GM18951 (cell line): ENCODE measurements at regions not wholly inside any gene's neighbourhood (a gene's known extent, or its start where the extent isn't known, plus 50 kb on each side); places are given as distances from the start of the nearest gene placed in this dataset.

Source experiments
- POLR2A ChIP-seq: IDR thresholded peaks from 4 replicates; pipeline ENCODE4 v1.6.1; 2011; ENCODE audit warnings: mild to moderate bottlenecking; ENCODE audit not compliant: insufficient read length, insufficient read depth; ENCODE audit errors: extremely low read depth
- in situ Hi-C: fragments of 300-500 bp; cut with MboI; formaldehyde crosslinking; loops from one replicate; pipeline ENCODE4 v1.12.0; 2022; ENCODE audit warnings: low sequenced_read_pairs, mixed read lengths, inconsistent platforms; ENCODE audit not compliant: unreplicated experiment

DNA sequence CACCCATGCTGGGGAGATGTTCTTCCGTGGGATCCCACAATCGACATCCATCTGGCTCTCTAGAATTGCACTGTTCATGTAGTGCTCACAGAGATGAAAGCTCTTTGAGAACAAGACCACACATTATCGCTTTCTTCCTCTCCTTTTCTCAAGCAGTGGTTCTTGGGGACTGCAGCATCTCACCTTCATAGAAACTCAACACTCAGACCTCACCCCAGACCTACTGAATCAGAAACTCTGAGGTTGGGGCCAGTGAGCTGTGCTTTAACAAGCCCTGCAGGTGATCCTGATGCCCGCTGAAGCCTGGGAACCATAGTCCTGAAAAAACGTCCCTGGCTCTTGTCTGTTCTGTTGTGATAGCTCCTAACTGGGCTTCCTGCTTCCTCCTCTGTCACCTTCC lies 251.3 kb upstream of the FGGY start:
- in situ Hi-C loops: no loop called here
- TF ChIP-seq POLR2A: no peak

- TF ChIP-seq POLR2A: no peak
Measured at GRCh38 chr1:59046134-59046533, 250.8 kb upstream of the FGGY start.

GRCh38 chr1:59046730-59047157 lies 250.2 kb upstream of the FGGY start:
- in situ Hi-C loops: no loop called here
- TF ChIP-seq POLR2A: no peak

More at GRCh38 chr1:59046134-59046533, 250.8 kb upstream of the FGGY start:
- in situ Hi-C loops: no loop called here

DNA sequence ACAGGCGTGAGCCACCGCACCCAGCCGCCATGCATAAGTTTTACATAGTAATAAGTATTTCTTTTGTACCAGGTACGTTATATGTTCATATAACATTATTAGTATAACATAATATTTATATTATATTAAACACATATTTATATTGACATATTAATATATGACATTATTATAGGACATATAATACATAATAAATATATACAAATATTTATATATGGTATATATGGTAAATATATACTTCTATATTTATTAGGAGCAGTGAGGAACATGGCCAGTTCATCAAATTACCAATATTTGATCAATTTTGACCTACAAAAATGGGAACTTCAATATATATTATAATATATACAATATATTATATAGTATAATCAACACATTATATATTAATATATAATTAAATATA lies 245.9 kb upstream of the FGGY start:
- TF ChIP-seq POLR2A: no peak
- in situ Hi-C loops: no loop called here

- in situ Hi-C loops: no loop called here
- TF ChIP-seq POLR2A: no peak
Measured at GRCh38 chr1:59052166-59052590, 244.7 kb upstream of the FGGY start.

- in situ Hi-C loops: no loop called here
- TF ChIP-seq POLR2A: no peak
Measured at GRCh38 chr1:59054172-59054571, 242.7 kb upstream of the FGGY start.

- TF ChIP-seq POLR2A: no peak
- in situ Hi-C loops: no loop called here
Measured at GRCh38 chr1:59055908-59056719, 240.8 kb upstream of the FGGY start.

DNA sequence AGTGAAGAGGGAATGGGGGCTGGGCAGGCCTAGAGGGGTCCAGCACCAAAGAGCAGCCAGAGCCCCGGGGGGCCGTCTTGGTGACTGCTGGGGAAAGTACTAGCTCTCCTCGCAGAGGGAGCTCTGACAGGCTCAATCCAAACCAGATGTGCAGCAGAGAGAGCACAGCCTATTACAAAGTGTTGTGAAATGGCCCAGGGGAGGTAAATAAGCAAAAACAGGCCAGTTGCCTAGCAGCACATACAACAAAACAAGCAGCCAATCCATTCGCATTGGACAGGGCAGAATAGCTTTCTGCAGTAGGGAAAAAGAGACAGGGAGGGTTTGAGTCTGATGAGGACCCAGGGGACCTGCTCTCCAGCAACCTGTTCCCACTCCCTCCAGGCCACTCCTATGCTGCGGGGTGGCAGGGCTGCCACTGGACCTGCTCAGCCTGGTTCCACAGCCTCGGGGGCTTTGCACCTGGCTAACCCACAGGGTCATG lies 239.6 kb upstream of the FGGY start:
- in situ Hi-C loops: no loop called here
- TF ChIP-seq POLR2A: no peak

DNA sequence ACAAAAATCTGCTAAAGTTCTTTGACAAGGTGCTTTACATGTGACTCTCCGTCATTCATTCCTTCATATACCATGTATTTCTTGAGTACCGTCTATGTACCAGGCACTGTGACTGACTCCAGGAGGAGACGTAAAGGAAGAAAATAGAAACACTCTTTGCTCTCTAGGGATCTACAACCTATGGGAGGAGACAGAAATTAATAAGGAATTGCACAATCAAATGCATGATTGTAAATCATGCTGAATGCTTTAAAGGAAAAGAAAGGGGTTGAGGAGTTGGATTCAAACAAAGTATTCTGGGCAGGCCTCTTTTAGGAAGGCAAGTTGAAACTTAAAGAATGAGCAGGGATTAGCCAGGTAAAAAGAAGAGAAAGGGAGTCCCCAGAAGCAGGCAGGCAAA lies 239.1 kb upstream of the FGGY start:
- TF ChIP-seq POLR2A: no peak
- in situ Hi-C loops: no loop called here

- in situ Hi-C loops: no loop called here
- no peak for TF ChIP-seq POLR2A
Measured at GRCh38 chr1:59058665-59059439, 238.0 kb upstream of the FGGY start.

- in situ Hi-C loops: no loop called here
- TF ChIP-seq POLR2A: no peak
Measured at GRCh38 chr1:59061876-59062275, 235.0 kb upstream of the FGGY start.

DNA sequence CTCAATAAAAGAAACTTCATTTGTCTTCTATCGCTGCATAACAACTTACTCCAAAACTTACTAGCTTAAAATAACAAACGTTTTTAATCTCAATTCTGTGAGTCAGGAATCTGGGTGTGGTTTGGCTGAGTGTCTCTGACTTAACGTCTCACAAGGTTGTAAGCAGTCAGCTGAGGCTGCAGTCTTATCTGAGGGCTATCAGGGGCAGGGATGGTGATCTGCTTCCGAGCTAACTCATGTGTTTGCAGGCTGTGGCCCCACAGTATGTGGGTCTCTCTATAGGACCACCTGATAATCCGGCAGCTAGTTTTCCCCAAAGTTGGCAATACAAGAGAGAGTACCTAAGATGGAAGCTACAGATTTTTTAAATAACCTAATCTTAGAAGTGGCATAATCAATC lies 234.2 kb upstream of the FGGY start:
- in situ Hi-C loops: no loop called here
- TF ChIP-seq POLR2A: no peak

DNA sequence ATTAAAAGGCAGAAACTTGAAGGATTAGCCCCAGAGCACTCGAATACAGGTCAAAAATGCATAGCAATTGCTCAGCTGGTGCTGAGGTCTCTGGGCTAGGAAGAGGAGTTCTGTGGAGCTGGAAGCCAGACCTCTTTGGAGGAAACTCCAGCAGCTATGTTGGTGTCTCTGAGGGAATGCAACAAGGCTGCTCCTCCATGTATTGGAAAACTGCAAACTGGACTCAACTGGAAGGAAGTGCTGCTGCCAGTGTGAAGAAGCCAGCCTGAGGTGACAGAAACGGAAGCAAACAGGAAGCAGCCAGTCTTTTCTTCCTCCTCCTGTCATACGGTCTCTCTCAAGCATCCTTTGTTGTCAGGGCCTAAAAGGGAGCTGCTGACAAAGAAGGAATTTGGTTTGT lies 233.4 kb upstream of the FGGY start:
- TF ChIP-seq POLR2A: no peak
- in situ Hi-C loops: no loop called here

DNA sequence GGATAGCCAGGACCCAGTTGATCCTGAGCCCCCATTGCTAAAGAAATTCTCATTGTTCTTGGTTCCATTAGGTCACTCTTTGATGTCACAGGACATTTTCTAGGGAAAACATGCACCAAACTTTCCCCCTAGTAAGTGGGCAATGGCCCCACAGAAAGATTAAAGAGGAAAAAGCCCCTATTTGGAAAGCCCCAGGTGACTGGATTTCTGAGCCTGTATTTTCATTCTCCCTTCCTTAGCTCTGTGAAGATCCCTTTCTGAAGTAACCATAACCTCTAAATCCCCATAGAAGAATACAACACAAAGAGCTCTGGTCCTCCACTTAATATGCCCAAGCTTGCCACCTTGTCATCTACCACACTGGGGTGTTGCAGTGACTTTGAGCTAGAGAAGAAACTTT lies 232.3 kb upstream of the FGGY start:
- TF ChIP-seq POLR2A: no peak
- in situ Hi-C loops: no loop called here
